H9 (cell line): ENCODE measurements at regions not wholly inside any gene's neighbourhood (a gene's known extent, or its start where the extent isn't known, plus 50 kb on each side); places are given as distances from the start of the nearest gene placed in this dataset.
A peak's percentile ranks its signal among the peaks of the same experiment; 100 is the strongest.

Source experiments
- DNase-seq: peaks from one replicate; pipeline ENCODE4 v3.0.0-alpha.2; 2017
- H2AFZ ChIP-seq: one replicate; pipeline ENCODE4 v1.6.1; 2013; ENCODE audit warnings: mild to moderate bottlenecking, low read length, control low read depth, moderate library complexity
- H2AK5ac ChIP-seq: 2 replicates; pipeline ENCODE4 v1.6.1; 2013; ENCODE audit warnings: low read length, control low read depth, mixed read lengths; ENCODE audit not compliant: insufficient read length
- H2BK120ac ChIP-seq: one replicate; pipeline ENCODE4 v1.6.1; 2013; ENCODE audit warnings: low read depth, mild to moderate bottlenecking, low read length, control low read depth, inconsistent platforms; ENCODE audit not compliant: poor library complexity, severe bottlenecking
- H2BK12ac ChIP-seq: 2 replicates; pipeline ENCODE4 v1.6.1; 2013; ENCODE audit warnings: low read length, control low read depth, mixed read lengths, low read depth; ENCODE audit not compliant: insufficient read length
- H2BK15ac ChIP-seq: 2 replicates; pipeline ENCODE4 v1.6.1; 2013; ENCODE audit warnings: low read depth, low read length, control low read depth
- H2BK20ac ChIP-seq: one replicate; pipeline ENCODE4 v1.6.1; 2013; ENCODE audit warnings: low read depth, mild to moderate bottlenecking, low read length, control low read depth, inconsistent platforms; ENCODE audit not compliant: poor library complexity, severe bottlenecking
- H2BK5ac ChIP-seq: 2 replicates; pipeline ENCODE4 v1.6.1; 2013; ENCODE audit warnings: low read length, control low read depth, mixed read lengths; ENCODE audit not compliant: insufficient read length
- H3K14ac ChIP-seq: 2 replicates; pipeline ENCODE4 v1.6.1; 2013; ENCODE audit warnings: low read length, control low read depth; ENCODE audit not compliant: insufficient read depth
- H3K18ac ChIP-seq: 2 replicates; pipeline ENCODE4 v1.6.1; 2013; ENCODE audit warnings: low read depth, mild to moderate bottlenecking, mixed read lengths, low read length, control low read depth; ENCODE audit not compliant: insufficient read length
- H3K23ac ChIP-seq: 2 replicates; pipeline ENCODE4 v1.6.1; 2013; ENCODE audit warnings: low read length, control low read depth, mixed read lengths, low read depth; ENCODE audit not compliant: insufficient read length
- H3K23me2 ChIP-seq: 2 replicates; pipeline ENCODE4 v1.6.1; 2013; ENCODE audit warnings: low read depth, mild to moderate bottlenecking, mixed read lengths, low read length, control low read depth; ENCODE audit not compliant: insufficient read length, poor library complexity, severe bottlenecking
- H3K27ac ChIP-seq: 2 replicates; pipeline ENCODE4 v1.5.1; 2013; ENCODE audit warnings: low read length, control low read depth, mixed read lengths, low read depth; ENCODE audit not compliant: insufficient read length
- H3K27me3 ChIP-seq: 2 replicates; pipeline ENCODE4 v1.6.1; 2013; ENCODE audit warnings: low read length, control low read depth, inconsistent platforms; ENCODE audit not compliant: insufficient read depth
- H3K4ac ChIP-seq: 2 replicates; pipeline ENCODE4 v1.6.1; 2013; ENCODE audit warnings: low read depth, mild to moderate bottlenecking, control low read depth, inconsistent platforms, low read length, moderate library complexity
- H3K4me1 ChIP-seq: 2 replicates; pipeline ENCODE4 v1.6.1; 2013; ENCODE audit warnings: low read length, control low read depth, inconsistent platforms; ENCODE audit not compliant: insufficient read depth
- H3K4me2 ChIP-seq: 2 replicates; pipeline ENCODE4 v1.6.1; 2013; ENCODE audit warnings: low read length, control low read depth, mixed read lengths; ENCODE audit not compliant: insufficient read length, insufficient read depth
- H3K56ac ChIP-seq: 2 replicates; pipeline ENCODE4 v1.6.1; 2013; ENCODE audit warnings: low read depth, mild to moderate bottlenecking, mixed read lengths, low read length, control low read depth; ENCODE audit not compliant: insufficient read length
- H3K79me1 ChIP-seq: 2 replicates; pipeline ENCODE4 v1.6.1; 2013; ENCODE audit warnings: low read depth, mild to moderate bottlenecking, moderate library complexity, low read length, control low read depth, inconsistent platforms; ENCODE audit not compliant: insufficient read depth, poor library complexity, severe bottlenecking
- H3K79me2 ChIP-seq: 2 replicates; pipeline ENCODE4 v1.6.1; 2013; ENCODE audit warnings: low read length, control low read depth, inconsistent platforms; ENCODE audit not compliant: insufficient read depth
- H3K9ac ChIP-seq: 2 replicates; pipeline ENCODE4 v1.6.1; 2013; ENCODE audit warnings: low read length, control low read depth, mixed read lengths; ENCODE audit not compliant: insufficient read length; ENCODE audit errors: extremely low read depth
- H3K9me3 ChIP-seq: one replicate; pipeline ENCODE4 v1.6.1; 2013; ENCODE audit warnings: low read depth, low read length, inconsistent platforms; ENCODE audit not compliant: control insufficient read depth
- H3T11ph ChIP-seq: one replicate; pipeline ENCODE4 v1.6.1; 2013; ENCODE audit warnings: mild to moderate bottlenecking, low read length, control low read depth, inconsistent platforms
- H4K20me1 ChIP-seq: one replicate; pipeline ENCODE4 v1.6.1; 2013; ENCODE audit not compliant: control insufficient read depth, insufficient read length, insufficient read depth
- H4K5ac ChIP-seq: 2 replicates; pipeline ENCODE4 v1.6.1; 2013; ENCODE audit warnings: low read depth, mild to moderate bottlenecking, mixed read lengths, low read length, control low read depth; ENCODE audit not compliant: insufficient read length
- H4K8ac ChIP-seq: replicated peaks from 2 replicates; pipeline ENCODE4 v1.6.1; 2013; ENCODE audit warnings: low read length, control low read depth, mixed read lengths, low read depth; ENCODE audit not compliant: insufficient read length
- H4K91ac ChIP-seq: 2 replicates; pipeline ENCODE4 v1.6.1; 2013; ENCODE audit warnings: low read depth, mild to moderate bottlenecking, moderate library complexity, mixed read lengths, low read length, control low read depth; ENCODE audit not compliant: insufficient read length
- H3K27ac Mint-ChIP-seq, 3 experiments: 2 replicates in 2 of 3; 3 replicates in 1 of 3; pipeline ENCODE4 v1.8.0; 2020 to 2021; ENCODE audit warnings: mixed read lengths in 3 of 3, mild to moderate bottlenecking in 1 of 3, moderate library complexity in 1 of 3
- H3K27me3 Mint-ChIP-seq: 2 replicates; pipeline ENCODE4 v1.8.0; 2021; ENCODE audit warnings: low read depth, mild to moderate bottlenecking, moderate library complexity, mixed read lengths
- H3K36me3 Mint-ChIP-seq, 3 experiments: 2 replicates in 2 of 3; 3 replicates in 1 of 3; pipeline ENCODE4 v1.8.0; 2020 to 2021; ENCODE audit warnings: low read depth in 3 of 3, mixed read lengths in 3 of 3; ENCODE audit not compliant: insufficient read depth in 1 of 3
- H3K4me1 Mint-ChIP-seq, 2 experiments: 2 replicates each; pipeline ENCODE4 v1.8.0; 2020; ENCODE audit warnings: mixed read lengths in 2 of 2
- H3K4me3 Mint-ChIP-seq, 2 experiments: 2 replicates in 1 of 2; 3 replicates in 1 of 2; pipeline ENCODE4 v1.8.0; 2020 to 2021; ENCODE audit warnings: mild to moderate bottlenecking in 2 of 2, mixed read lengths in 2 of 2, moderate library complexity in 1 of 2
- H3K9me3 Mint-ChIP-seq, 2 experiments: 2 replicates in 1 of 2; 3 replicates in 1 of 2; pipeline ENCODE4 v1.8.0; 2020; ENCODE audit warnings: mild to moderate bottlenecking in 2 of 2, mixed read lengths in 2 of 2, moderate library complexity in 1 of 2
- CTCF ChIP-seq: fragments of 200-600 bp; sonication (generic); conservative IDR thresholded peaks from 3 replicates; pipeline ENCODE4 v1.8.0; 2021; ENCODE audit warnings: antibody characterized with exemption, mild to moderate bottlenecking
- WGBS: extraction: QIAGEN DNeasy Blood & Tissue Kit; methylation state at CpG from one replicate; pipeline ENCODE4 v1.1.7; 2013; ENCODE audit warnings: missing lambda C conversion rate, low lambda C conversion rate, mixed read lengths; ENCODE audit not compliant: insufficient read length; ENCODE audit errors: extremely low coverage; 5-methylcytosine and 5-hydroxymethylcytosine counted together

GRCh38 chr9:129497813-129498450 lies 123.0 kb downstream of the C9orf50 start:
- H2BK20ac ChIP-seq = no peak overlapping the region
- H3K4ac ChIP-seq = no peak overlapping the region
- Mint-ChIP-seq H3K27me3 (peaks cover 32% of the 10 kb centered on the region), H3K4me3 (peak overlapping the region in 1 of 2 experiments; percentile 38; a peak in 2 of 5 replicates), H3K27ac (no peak overlapping the region), H3K4me1 (peaks cover 48 to 64% of the 10 kb centered on the region in 2 experiments), H3K36me3 (no peaks in the 10 kb centered on the region; a peak in 1 of 7 replicates), H3K9me3 (no peaks in the 10 kb centered on the region; a peak in 1 of 5 replicates)
- H3K9me3 ChIP-seq = no peaks in the 10 kb centered on the region
- no peak overlapping the region for H4K8ac ChIP-seq
- H2AK5ac ChIP-seq = no peak overlapping the region
- peaks cover 5% of the 10 kb centered on the region; the same call in 1 of the 2 replicates for H3K27me3 ChIP-seq
- peaks cover 5% of the 10 kb centered on the region; the same call in 1 of the 2 replicates for H3K4me1 ChIP-seq
- H4K5ac ChIP-seq = no peak overlapping the region
- H2BK5ac ChIP-seq = no peak overlapping the region
- no peak for TF ChIP-seq CTCF
- no CpG with 5 or more reads among the region's 8 CpGs for WGBS
- no peak overlapping the region for H3K9ac ChIP-seq
- H2AFZ ChIP-seq = no peak overlapping the region
- no peak overlapping the region for H3T11ph ChIP-seq
- peaks cover 10% of the 10 kb centered on the region for H3K23me2 ChIP-seq
- no peak overlapping the region for H3K14ac ChIP-seq
- no peak overlapping the region for H3K18ac ChIP-seq
- no peaks in the 10 kb centered on the region for H3K79me2 ChIP-seq
- H2BK120ac ChIP-seq = no peak overlapping the region
- H3K56ac ChIP-seq = no peak overlapping the region
- no peak overlapping the region for H4K91ac ChIP-seq
- no peak overlapping the region for H2BK12ac ChIP-seq
- no peak overlapping the region for H3K23ac ChIP-seq
- DNase-seq = no peak
- H2BK15ac ChIP-seq = no peak overlapping the region
- no peaks in the 10 kb centered on the region for H3K79me1 ChIP-seq
- no peak overlapping the region for H3K4me2 ChIP-seq
- H4K20me1 ChIP-seq = peaks cover 3% of the 10 kb centered on the region
- no peak overlapping the region for H3K27ac ChIP-seq
